ENCODE measurements at regions not wholly inside any gene's neighbourhood (a gene's known extent, or its start where the extent isn't known, plus 50 kb on each side); places are given as distances from the start of the nearest gene placed in this dataset.
"Not testable (repeated sequence)": the region's sequence is repeated elsewhere in the genome, so short reads cannot be mapped to it uniquely, and the experiment has no call there.

DNA sequence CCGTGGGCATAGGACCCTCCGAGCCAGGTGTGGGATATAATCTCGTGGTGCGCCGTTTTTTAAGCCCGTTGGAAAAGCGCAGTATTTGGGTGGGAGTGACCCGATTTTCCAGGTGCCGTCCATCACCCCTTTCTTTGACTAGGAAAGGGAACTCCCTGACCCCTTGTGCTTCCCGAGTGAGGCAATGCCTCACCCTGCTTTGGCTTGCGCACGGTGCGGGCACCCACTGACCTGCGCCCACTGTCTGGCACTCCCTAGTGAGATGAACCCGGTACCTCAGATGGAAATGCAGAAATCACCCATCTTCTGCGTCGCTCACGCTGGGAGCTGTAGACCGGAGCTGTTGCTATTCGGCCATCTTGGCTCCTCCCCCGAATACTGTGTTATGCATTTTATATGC is 575.0 kb downstream of the PDHA2 start:
- H3K27ac ChIP-seq (ENCODE audit: low read depth, low read length); H2BK5ac ChIP-seq (ENCODE audit: low read length); H2AK5ac ChIP-seq (ENCODE audit: low read length); H3K79me1 ChIP-seq (ENCODE audit: low read length); DNase-seq; H3K18ac ChIP-seq (ENCODE audit: low read length); H3K9ac ChIP-seq (ENCODE audit: low read length); H2BK120ac ChIP-seq (ENCODE audit: low read depth, low read length); H4K8ac ChIP-seq (ENCODE audit: low read depth, low read length); H3K36me3 ChIP-seq (ENCODE audit: control insufficient read depth, insufficient read depth, low read length); H3K27me3 ChIP-seq (ENCODE audit: insufficient read depth, low read length, poor library complexity); H3K23ac ChIP-seq (ENCODE audit: low read length); H2BK15ac ChIP-seq (replicated peaks; ENCODE audit: low read depth); H3K4me3 ChIP-seq (ENCODE audit: low read length); H3K4ac ChIP-seq (ENCODE audit: low read depth, low read length); H3K79me2 ChIP-seq (ENCODE audit: control insufficient read depth, insufficient read depth, low read length); H3K4me1 ChIP-seq (ENCODE audit: control insufficient read depth, low read depth, low read length); H3K4me2 ChIP-seq (ENCODE audit: low read length); H3K56ac ChIP-seq (ENCODE audit: low read length); H4K5ac ChIP-seq (ENCODE audit: low read length): not testable (repeated sequence)
- no CpG with 5 or more reads among the region's 21 CpGs for WGBS (ENCODE audit: extremely low coverage, insufficient coverage, low lambda C conversion rate)

DNA sequence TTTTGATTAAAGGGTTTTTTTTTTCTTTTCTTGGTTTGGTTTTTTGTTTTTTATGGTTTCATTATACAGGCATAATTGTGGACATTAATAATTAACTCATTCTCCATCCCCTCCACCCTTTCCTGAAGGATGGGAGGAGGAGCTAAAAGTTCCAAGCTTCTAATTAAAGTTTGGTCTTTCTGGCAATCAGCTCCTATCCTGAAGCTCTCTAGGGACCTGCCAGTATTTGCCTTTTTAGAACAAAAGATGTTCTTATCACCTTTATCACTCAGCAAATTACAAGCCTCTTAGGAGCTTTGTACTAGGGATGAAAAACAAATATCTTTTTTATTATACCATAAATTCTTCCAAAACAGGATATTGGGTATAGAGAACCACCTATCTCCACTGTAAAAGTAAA is 589.8 kb downstream of the PDHA2 start:
- no peak overlapping the region for H2BK120ac ChIP-seq (ENCODE audit: low read depth, low read length)
- no peaks in the 10 kb centered on the region for H3K36me3 ChIP-seq (ENCODE audit: control insufficient read depth, insufficient read depth, low read length)
- H2BK5ac ChIP-seq (ENCODE audit: low read length), result no peak overlapping the region
- no peaks in the 10 kb centered on the region for H3K79me1 ChIP-seq (ENCODE audit: low read length)
- H2AK5ac ChIP-seq (ENCODE audit: low read length), result no peak overlapping the region
- DNase-seq, result no peak
- H3K4me1 ChIP-seq (ENCODE audit: control insufficient read depth, low read depth, low read length), result no peaks in the 10 kb centered on the region
- H3K27me3 ChIP-seq (ENCODE audit: insufficient read depth, low read length, poor library complexity), result no peaks in the 10 kb centered on the region
- H3K56ac ChIP-seq (ENCODE audit: low read length), result no peak overlapping the region
- no peak overlapping the region for H3K18ac ChIP-seq (ENCODE audit: low read length)
- no peak overlapping the region for H3K4me2 ChIP-seq (ENCODE audit: low read length)
- no peak overlapping the region for H3K4me3 ChIP-seq (ENCODE audit: low read length)
- H3K27ac ChIP-seq (ENCODE audit: low read depth, low read length), result no peak overlapping the region
- H3K23ac ChIP-seq (ENCODE audit: low read length), result no peak overlapping the region
- no peak overlapping the region for H4K5ac ChIP-seq (ENCODE audit: low read length)
- H3K79me2 ChIP-seq (ENCODE audit: control insufficient read depth, insufficient read depth, low read length), result no peaks in the 10 kb centered on the region
- no peak overlapping the region for H2BK15ac ChIP-seq (replicated peaks; ENCODE audit: low read depth)
- H4K8ac ChIP-seq (ENCODE audit: low read depth, low read length), result no peak overlapping the region
- no peak overlapping the region for H3K4ac ChIP-seq (ENCODE audit: low read depth, low read length)
- H3K9ac ChIP-seq (ENCODE audit: low read length), result no peak overlapping the region

DNA sequence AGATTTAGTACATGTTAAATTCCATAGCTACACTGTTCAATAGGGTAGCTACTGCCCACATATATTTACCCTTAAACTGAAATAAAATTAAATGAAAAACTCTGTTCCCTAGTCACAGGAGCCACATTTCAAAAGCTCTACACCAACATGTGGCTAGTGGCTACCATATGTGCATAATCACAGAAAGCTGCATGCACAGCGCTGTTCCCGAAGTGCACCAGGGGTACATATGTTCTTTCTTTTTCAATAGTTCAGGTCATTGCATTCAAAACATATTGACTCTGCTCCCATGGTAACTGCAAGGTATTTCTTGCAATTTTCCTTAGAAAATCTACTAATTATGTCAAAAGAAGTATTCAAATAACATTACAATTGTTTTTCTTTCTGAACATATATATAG is 591.2 kb downstream of the PDHA2 start:
- H3K4me3 ChIP-seq (ENCODE audit: low read length), result no peak overlapping the region
- H4K5ac ChIP-seq (ENCODE audit: low read length), result no peak overlapping the region
- H3K36me3 ChIP-seq (ENCODE audit: control insufficient read depth, insufficient read depth, low read length), result no peaks in the 10 kb centered on the region
- DNase-seq, result no peak
- H2BK120ac ChIP-seq (ENCODE audit: low read depth, low read length), result no peak overlapping the region
- H3K18ac ChIP-seq (ENCODE audit: low read length), result no peak overlapping the region
- no peak overlapping the region for H2BK15ac ChIP-seq (replicated peaks; ENCODE audit: low read depth)
- H3K27me3 ChIP-seq (ENCODE audit: insufficient read depth, low read length, poor library complexity), result no peaks in the 10 kb centered on the region
- no peaks in the 10 kb centered on the region for H3K79me1 ChIP-seq (ENCODE audit: low read length)
- H2BK5ac ChIP-seq (ENCODE audit: low read length), result no peak overlapping the region
- no CpG with 5 or more reads among the region's 2 CpGs for WGBS (ENCODE audit: extremely low coverage, insufficient coverage, low lambda C conversion rate)
- no peak overlapping the region for H4K8ac ChIP-seq (ENCODE audit: low read depth, low read length)
- H3K4me2 ChIP-seq (ENCODE audit: low read length), result no peak overlapping the region
- no peak overlapping the region for H3K56ac ChIP-seq (ENCODE audit: low read length)
- no peaks in the 10 kb centered on the region for H3K79me2 ChIP-seq (ENCODE audit: control insufficient read depth, insufficient read depth, low read length)
- H3K4ac ChIP-seq (ENCODE audit: low read depth, low read length), result no peak overlapping the region
- no peak overlapping the region for H3K9ac ChIP-seq (ENCODE audit: low read length)
- no peak overlapping the region for H2AK5ac ChIP-seq (ENCODE audit: low read length)
- H3K23ac ChIP-seq (ENCODE audit: low read length), result no peak overlapping the region
- H3K4me1 ChIP-seq (ENCODE audit: control insufficient read depth, low read depth, low read length), result no peaks in the 10 kb centered on the region
- no peak overlapping the region for H3K27ac ChIP-seq (ENCODE audit: low read depth, low read length)

DNA sequence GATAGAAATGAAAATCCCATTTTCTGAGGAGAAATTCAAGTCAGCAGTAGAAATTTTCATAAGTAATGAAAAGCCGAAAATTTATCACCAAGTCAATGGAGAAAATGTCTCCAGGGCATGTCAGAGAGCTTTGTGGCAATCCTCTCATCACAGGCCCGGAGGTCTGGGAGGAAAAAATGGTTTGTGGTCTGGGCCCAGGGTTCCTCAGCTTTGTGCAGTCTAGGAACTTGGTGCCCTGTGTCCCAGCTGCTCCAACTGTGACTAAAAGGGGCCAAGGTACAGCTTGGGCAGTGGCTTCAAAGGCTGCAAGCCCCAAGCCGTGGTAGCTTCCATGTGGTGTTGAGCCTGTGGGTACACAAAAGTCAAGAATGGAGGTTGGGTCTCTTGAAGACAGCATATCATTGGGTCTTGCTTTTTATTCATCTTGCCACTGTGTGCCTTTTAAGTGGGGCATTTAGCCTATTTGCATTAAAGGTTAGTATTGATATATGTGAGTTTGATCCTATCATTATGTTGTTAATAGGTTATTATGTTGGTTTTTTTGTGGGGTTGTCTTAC is 608.5 kb downstream of the PDHA2 start:
- no peaks in the 10 kb centered on the region for H3K4me1 ChIP-seq (ENCODE audit: control insufficient read depth, low read depth, low read length)
- DNase-seq, result peak; percentile 2
- no peak overlapping the region for H3K4me3 ChIP-seq (ENCODE audit: low read length)
- H3K18ac ChIP-seq (ENCODE audit: low read length), result no peak overlapping the region
- no peaks in the 10 kb centered on the region for H3K79me2 ChIP-seq (ENCODE audit: control insufficient read depth, insufficient read depth, low read length)
- no peaks in the 10 kb centered on the region for H3K27me3 ChIP-seq (ENCODE audit: insufficient read depth, low read length, poor library complexity)
- no peak overlapping the region for H2AK5ac ChIP-seq (ENCODE audit: low read length)
- no CpG with 5 or more reads among the region's 3 CpGs for WGBS (ENCODE audit: extremely low coverage, insufficient coverage, low lambda C conversion rate)
- H2BK5ac ChIP-seq (ENCODE audit: low read length), result no peak overlapping the region
- no peak overlapping the region for H3K9ac ChIP-seq (ENCODE audit: low read length)
- H3K4ac ChIP-seq (ENCODE audit: low read depth, low read length), result no peak overlapping the region
- H3K79me1 ChIP-seq (ENCODE audit: low read length), result no peaks in the 10 kb centered on the region
- no peak overlapping the region for H3K56ac ChIP-seq (ENCODE audit: low read length)
- no peak overlapping the region for H2BK15ac ChIP-seq (replicated peaks; ENCODE audit: low read depth)
- H3K36me3 ChIP-seq (ENCODE audit: control insufficient read depth, insufficient read depth, low read length), result no peaks in the 10 kb centered on the region
- H4K5ac ChIP-seq (ENCODE audit: low read length), result no peak overlapping the region
- H4K8ac ChIP-seq (ENCODE audit: low read depth, low read length), result no peak overlapping the region
- no peak overlapping the region for H3K27ac ChIP-seq (ENCODE audit: low read depth, low read length)
- H3K23ac ChIP-seq (ENCODE audit: low read length), result no peak overlapping the region
- no peak overlapping the region for H3K4me2 ChIP-seq (ENCODE audit: low read length)
- no peak overlapping the region for H2BK120ac ChIP-seq (ENCODE audit: low read depth, low read length)

DNA sequence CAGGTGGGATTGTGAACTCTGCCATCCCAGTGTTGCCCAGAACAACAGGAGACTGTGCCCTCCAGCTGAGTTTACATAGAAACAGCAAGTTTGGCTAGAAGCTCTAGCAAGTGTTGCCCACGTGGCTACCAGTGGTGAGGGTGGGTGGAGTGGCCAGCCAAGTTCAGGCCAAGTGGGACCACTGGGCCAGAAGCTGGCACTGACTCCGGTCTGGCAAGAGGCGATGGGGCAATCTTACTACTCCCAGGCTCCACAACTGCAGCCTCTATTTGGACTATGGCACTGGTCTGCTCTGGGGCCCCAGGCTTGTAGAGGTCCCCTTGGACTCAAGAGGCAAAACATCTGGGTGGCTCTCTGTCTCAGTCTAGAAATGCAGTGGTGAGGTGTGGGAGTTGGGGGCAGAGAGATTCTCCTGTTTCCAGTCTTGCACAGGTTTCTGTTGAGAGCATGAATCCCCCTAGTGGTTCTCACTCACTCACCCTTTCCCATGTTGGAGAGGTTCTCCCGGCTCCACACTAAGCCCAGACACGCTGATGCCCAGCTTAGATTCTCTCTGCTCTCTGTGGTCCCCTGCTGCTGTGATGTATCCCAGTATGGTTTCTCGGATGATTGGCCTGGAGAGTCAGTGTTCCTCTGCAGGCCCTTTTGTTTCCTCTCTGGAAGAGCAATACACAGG is 615.3 kb downstream of the PDHA2 start:
- no peak overlapping the region for H2BK120ac ChIP-seq (ENCODE audit: low read depth, low read length)
- H3K9ac ChIP-seq (ENCODE audit: low read length), result no peak overlapping the region
- no peak overlapping the region for H2AK5ac ChIP-seq (ENCODE audit: low read length)
- no peaks in the 10 kb centered on the region for H3K27me3 ChIP-seq (ENCODE audit: insufficient read depth, low read length, poor library complexity)
- no peak overlapping the region for H3K4me2 ChIP-seq (ENCODE audit: low read length)
- DNase-seq, result peak; percentile 27
- WGBS (ENCODE audit: extremely low coverage, insufficient coverage, low lambda C conversion rate), result no CpG with 5 or more reads among the region's 6 CpGs
- no peak overlapping the region for H3K4ac ChIP-seq (ENCODE audit: low read depth, low read length)
- H3K4me3 ChIP-seq (ENCODE audit: low read length), result no peak overlapping the region
- no peak overlapping the region for H2BK15ac ChIP-seq (replicated peaks; ENCODE audit: low read depth)
- H3K79me1 ChIP-seq (ENCODE audit: low read length), result no peaks in the 10 kb centered on the region
- no peak overlapping the region for H2BK5ac ChIP-seq (ENCODE audit: low read length)
- no peaks in the 10 kb centered on the region for H3K4me1 ChIP-seq (ENCODE audit: control insufficient read depth, low read depth, low read length)
- H4K5ac ChIP-seq (ENCODE audit: low read length), result no peak overlapping the region
- no peak overlapping the region for H3K27ac ChIP-seq (ENCODE audit: low read depth, low read length)
- no peak overlapping the region for H3K18ac ChIP-seq (ENCODE audit: low read length)
- H3K79me2 ChIP-seq (ENCODE audit: control insufficient read depth, insufficient read depth, low read length), result no peaks in the 10 kb centered on the region
- H4K8ac ChIP-seq (ENCODE audit: low read depth, low read length), result no peak overlapping the region
- H3K56ac ChIP-seq (ENCODE audit: low read length), result no peak overlapping the region
- H3K23ac ChIP-seq (ENCODE audit: low read length), result no peak overlapping the region
- no peaks in the 10 kb centered on the region for H3K36me3 ChIP-seq (ENCODE audit: control insufficient read depth, insufficient read depth, low read length)

DNA sequence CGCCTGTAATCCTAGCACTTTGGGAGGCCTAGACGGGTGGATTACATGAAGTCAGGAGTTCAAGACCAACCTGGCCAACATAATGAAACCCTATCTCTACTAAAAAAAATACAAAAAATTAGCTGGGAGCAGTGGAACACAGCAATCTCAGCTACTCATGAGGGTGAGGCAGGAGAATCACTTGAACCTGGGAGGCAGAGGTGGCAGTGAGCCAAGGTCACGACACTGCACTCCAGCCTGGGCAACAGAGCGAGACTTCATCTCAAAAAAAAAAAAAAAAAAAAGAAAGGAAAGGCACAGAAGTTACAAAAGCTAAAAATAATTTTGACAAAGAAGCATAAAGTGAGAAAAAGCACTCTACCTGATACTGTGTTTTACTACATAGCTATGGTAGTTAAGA is 618.1 kb downstream of the PDHA2 start:
- H2AK5ac ChIP-seq (ENCODE audit: low read length); H3K36me3 ChIP-seq (ENCODE audit: control insufficient read depth, insufficient read depth, low read length); H3K56ac ChIP-seq (ENCODE audit: low read length); H4K5ac ChIP-seq (ENCODE audit: low read length); H3K79me2 ChIP-seq (ENCODE audit: control insufficient read depth, insufficient read depth, low read length); H3K23ac ChIP-seq (ENCODE audit: low read length); H2BK5ac ChIP-seq (ENCODE audit: low read length); H3K4ac ChIP-seq (ENCODE audit: low read depth, low read length); H3K4me2 ChIP-seq (ENCODE audit: low read length); H3K9ac ChIP-seq (ENCODE audit: low read length); DNase-seq; H3K79me1 ChIP-seq (ENCODE audit: low read length); H3K27me3 ChIP-seq (ENCODE audit: insufficient read depth, low read length, poor library complexity); H4K8ac ChIP-seq (ENCODE audit: low read depth, low read length); H3K4me1 ChIP-seq (ENCODE audit: control insufficient read depth, low read depth, low read length); H2BK120ac ChIP-seq (ENCODE audit: low read depth, low read length); H3K4me3 ChIP-seq (ENCODE audit: low read length); H2BK15ac ChIP-seq (replicated peaks; ENCODE audit: low read depth); H3K27ac ChIP-seq (ENCODE audit: low read depth, low read length); H3K18ac ChIP-seq (ENCODE audit: low read length): not testable (repeated sequence)
- WGBS (ENCODE audit: extremely low coverage, insufficient coverage, low lambda C conversion rate), result no CpG with 5 or more reads among the region's 4 CpGs
